GM19438 (cell line): ENCODE measurements at regions not wholly inside any gene's neighbourhood (a gene's known extent, or its start where the extent isn't known, plus 50 kb on each side); places are given as distances from the start of the nearest gene placed in this dataset.

Experiments
- ATAC-seq: cut with Tn5 transposase; IDR thresholded peaks from one replicate; pipeline ENCODE4 v1.9.1; 2021; ENCODE audit warnings: low read depth; ENCODE audit not compliant: unreplicated experiment

- ATAC-seq, result no peak
These were observed 732.6 kb upstream of the CDH7 start for GRCh38 chr18:65018184-65018583.

GRCh38 chr18:65017372-65017760 lies 733.4 kb upstream of the CDH7 start:
- no peak for ATAC-seq

GRCh38 chr18:65016631-65017371 lies 734.0 kb upstream of the CDH7 start:
- ATAC-seq, result no peak

GRCh38 chr18:64994370-64994769 lies 756.4 kb upstream of the CDH7 start:
- no peak for ATAC-seq

- no peak for ATAC-seq
These were observed 757.1 kb upstream of the CDH7 start for GRCh38 chr18:64993695-64994094.

- no peak for ATAC-seq
These were observed 758.2 kb upstream of the CDH7 start for GRCh38 chr18:64992654-64993053.

DNA sequence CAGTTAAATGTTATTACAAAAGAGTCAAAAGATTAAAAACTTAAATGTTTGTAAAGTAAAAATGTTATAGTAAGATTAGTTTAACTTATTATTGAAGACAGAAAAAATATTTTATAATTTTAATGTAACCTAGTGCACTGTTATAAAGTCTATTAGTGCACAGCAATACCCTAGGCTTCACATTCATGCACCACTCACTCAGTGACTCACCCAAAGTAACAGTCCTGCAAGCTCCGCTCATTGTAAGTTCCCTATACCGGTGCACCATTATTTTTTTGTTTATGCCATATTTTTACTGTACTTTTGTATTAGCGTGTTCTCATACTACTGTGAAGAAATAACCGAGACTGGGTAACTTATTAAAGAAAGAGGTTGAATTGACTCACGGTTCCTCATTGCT lies 759.7 kb upstream of the CDH7 start:
- ATAC-seq, result no peak

- no peak for ATAC-seq
These were observed 763.8 kb upstream of the CDH7 start for GRCh38 chr18:64986906-64987495.

GRCh38 chr18:64983497-64984238 lies 767.1 kb upstream of the CDH7 start:
- ATAC-seq, result no peak

- ATAC-seq, result no peak
These were observed 768.3 kb upstream of the CDH7 start for GRCh38 chr18:64982414-64983055.

GRCh38 chr18:64981915-64982314 lies 768.9 kb upstream of the CDH7 start:
- ATAC-seq, result no peak

- no peak for ATAC-seq
These were observed 771.0 kb upstream of the CDH7 start for GRCh38 chr18:64979791-64980190.

DNA sequence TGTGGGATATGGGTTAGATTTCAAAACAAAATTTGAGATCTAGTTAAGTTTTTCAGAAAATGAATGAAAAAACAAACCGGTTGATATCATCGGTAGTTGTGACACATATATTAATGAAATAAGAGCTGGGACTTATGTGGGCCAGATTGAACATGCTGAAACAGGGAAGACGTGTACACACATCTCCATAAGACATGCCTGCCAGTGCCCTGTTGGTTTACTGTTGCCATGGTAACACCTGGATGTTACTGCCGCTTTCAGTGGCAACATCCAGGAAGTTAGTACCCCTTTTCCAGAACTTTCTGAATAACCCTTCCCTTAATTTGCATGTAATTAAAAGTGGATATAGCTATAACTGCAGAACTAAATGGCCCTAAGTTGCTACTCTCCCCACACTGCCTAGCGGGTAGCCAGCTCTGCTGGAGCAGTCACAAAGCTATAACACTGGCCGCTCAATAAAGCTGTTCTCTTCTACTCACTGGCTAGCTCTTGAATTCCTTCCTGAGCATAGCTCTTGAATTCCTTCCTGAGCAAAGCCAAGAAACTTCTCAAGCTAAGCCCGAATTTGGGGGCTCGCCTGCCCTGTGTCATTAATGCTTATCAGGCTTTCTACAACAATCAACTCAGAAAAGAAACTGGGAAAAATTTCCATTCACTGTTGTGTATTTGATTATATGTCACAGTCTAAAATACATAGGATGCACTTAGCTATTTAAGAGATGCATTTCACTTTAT lies 776.3 kb upstream of the CDH7 start:
- ATAC-seq, result no peak

DNA sequence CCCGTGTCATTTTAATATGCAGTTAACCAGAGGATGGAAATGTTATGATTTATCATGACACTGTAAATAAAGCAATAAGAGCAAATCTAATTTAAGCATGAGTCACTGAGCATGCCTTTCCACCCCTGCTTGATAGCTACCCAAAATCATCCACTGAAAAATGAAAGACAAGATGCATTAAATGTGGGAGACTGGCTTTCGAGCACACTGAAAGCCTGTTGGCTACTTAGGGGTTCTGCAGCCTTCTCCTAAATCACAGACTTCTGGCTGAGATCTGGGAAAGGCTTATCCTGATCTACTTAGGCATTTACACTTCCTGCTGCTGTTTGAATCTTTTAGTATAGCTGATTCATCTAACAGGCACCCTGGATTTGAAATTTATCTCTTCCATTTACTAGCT lies 778.3 kb upstream of the CDH7 start:
- no peak for ATAC-seq

DNA sequence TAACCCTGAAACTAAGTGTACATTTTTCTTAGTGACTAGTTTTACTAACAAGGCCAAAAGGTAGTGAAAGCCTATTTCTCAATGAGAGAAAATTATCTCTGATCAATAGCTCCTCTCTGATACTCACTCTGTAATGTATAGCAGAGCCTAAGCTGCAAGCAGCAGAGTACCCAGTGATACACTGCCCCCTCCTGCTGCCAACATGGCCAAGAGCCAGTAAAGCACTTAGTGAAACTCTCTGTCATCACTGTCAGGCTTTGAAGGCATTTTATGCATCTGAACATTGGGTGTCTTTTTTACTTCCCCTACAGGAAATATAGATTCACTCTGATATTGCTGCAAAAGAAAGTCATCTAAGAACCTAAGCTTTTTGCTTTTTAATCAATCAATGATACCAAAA lies 784.1 kb upstream of the CDH7 start:
- ATAC-seq, result no peak

DNA sequence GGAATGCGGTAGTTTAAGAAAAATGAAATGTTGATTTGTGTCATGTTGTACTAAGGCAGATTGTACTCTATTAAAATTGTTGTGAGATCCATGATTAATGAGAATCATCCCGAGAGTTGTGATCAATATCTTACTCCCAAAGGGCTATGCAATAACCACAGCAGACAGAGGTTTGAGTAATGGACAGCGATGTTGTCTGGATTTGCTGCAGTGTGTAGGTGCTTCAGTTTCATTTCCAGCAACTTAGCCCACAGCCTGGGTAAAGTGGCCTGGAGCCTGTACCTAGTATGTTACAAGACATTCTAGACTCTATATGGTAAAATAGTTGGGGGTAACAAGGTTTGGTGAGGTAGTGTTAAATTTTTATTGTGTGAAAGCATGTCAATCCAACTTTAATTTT lies 794.3 kb upstream of the CDH7 start:
- no peak for ATAC-seq

GRCh38 chr18:64949885-64950284 lies 800.9 kb upstream of the CDH7 start:
- no peak for ATAC-seq

GRCh38 chr18:64936671-64937070 lies 787.8 kb upstream of the LINC00305 start:
- no peak for ATAC-seq

GRCh38 chr18:64929036-64929435 lies 780.1 kb upstream of the LINC00305 start:
- no peak for ATAC-seq

DNA sequence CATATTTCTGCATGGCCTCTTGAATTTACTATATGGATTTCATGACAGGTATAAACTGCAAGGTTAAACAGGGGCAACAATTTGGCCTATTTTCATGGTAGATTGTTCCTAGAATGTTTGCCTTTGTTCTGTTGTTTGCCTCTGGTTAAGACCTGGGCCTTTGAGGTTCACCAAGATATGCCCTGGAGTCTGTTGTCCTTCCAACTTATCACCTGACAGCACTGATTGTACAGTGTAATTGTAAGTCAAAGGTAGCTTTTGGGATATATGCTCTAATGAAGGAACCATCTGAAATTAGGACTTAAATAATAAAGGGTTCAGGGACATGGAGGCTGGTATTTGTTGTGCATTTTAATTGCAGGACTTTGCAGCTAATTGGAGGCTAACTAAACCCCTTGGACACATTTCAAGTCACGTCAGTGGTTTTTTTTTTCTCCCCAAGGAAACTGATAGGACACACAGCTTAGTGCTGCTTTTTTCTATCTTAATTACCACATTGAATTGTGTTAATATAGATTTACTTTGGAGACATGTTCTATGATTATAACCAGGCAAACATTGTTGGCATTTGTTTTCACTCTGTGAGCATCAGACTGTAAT lies 771.2 kb upstream of the LINC00305 start:
- no peak for ATAC-seq
